ENCODE measurements at regions not wholly inside any gene's neighbourhood (a gene's known extent, or its start where the extent isn't known, plus 50 kb on each side); places are given as distances from the start of the nearest gene placed in this dataset.

- no peaks in the 10 kb centered on the region for H3K36me3 ChIP-seq
- H3K27me3 ChIP-seq, result no peaks in the 10 kb centered on the region
- ATAC-seq, result no peak
- H3K4me1 ChIP-seq, result no peaks in the 10 kb centered on the region
- WGBS, 2 donors (ENCODE audit: low coverage in 1 of 2), result 59% methylated on average over 2 of the region's 2 CpGs; no CpG with 5 or more reads in 1 of the 2 donors
- H3K27ac ChIP-seq, result no peak overlapping the region
- no peaks in the 10 kb centered on the region for H3K9me3 ChIP-seq
- TF ChIP-seq POLR2A (IDR thresholded peaks at IDR 0.05) (no peak), EP300 (IDR thresholded peaks at IDR 0.05) (no peak), CTCF (IDR thresholded peaks at IDR 0.05) (no peak), POLR2AphosphoS5 (IDR thresholded peaks at IDR 0.05) (no peak)
- no peak overlapping the region for H3K4me3 ChIP-seq
These were observed 100.6 kb upstream of the FAM216B start for GRCh38 chr13:42680748-42681147.

GRCh38 chr13:42681326-42682100 lies 99.9 kb upstream of the FAM216B start:
- WGBS, 2 donors (ENCODE audit: low coverage in 1 of 2), result 48 to 56% methylated on average over 4 of the region's 4 CpGs
- Histone ChIP-seq H3K27ac (no peak overlapping the region), H3K4me1 (no peaks in the 10 kb centered on the region), H3K9me3 (no peaks in the 10 kb centered on the region), H3K36me3 (no peaks in the 10 kb centered on the region), H3K4me3 (no peak overlapping the region), H3K27me3 (no peaks in the 10 kb centered on the region)
- ATAC-seq, result no peak
- no peak for TF ChIP-seq EP300 (IDR thresholded peaks at IDR 0.05)
- no peak for TF ChIP-seq POLR2AphosphoS5 (IDR thresholded peaks at IDR 0.05)
- TF ChIP-seq POLR2A (IDR thresholded peaks at IDR 0.05), result no peak
- TF ChIP-seq CTCF (IDR thresholded peaks at IDR 0.05), result no peak

GRCh38 chr13:42684226-42684625 lies 97.2 kb upstream of the FAM216B start:
- no peak for TF ChIP-seq EP300 (IDR thresholded peaks at IDR 0.05)
- TF ChIP-seq POLR2A (IDR thresholded peaks at IDR 0.05), result no peak
- no peak for TF ChIP-seq CTCF (IDR thresholded peaks at IDR 0.05)
- TF ChIP-seq POLR2AphosphoS5 (IDR thresholded peaks at IDR 0.05), result no peak
- 55 to 72% methylated on average over 2 of the region's 2 CpGs for WGBS, 2 donors (ENCODE audit: low coverage in 1 of 2)
- H3K27ac ChIP-seq, result no peak overlapping the region
- H3K4me1 ChIP-seq, result no peaks in the 10 kb centered on the region
- H3K27me3 ChIP-seq, result no peaks in the 10 kb centered on the region
- no peaks in the 10 kb centered on the region for H3K36me3 ChIP-seq
- no peak overlapping the region for H3K4me3 ChIP-seq
- no peak for ATAC-seq
- H3K9me3 ChIP-seq, result peaks cover 0 to 9% (median 0%) of the 10 kb centered on the region in 3 donors

- no peaks in the 10 kb centered on the region for H3K36me3 ChIP-seq
- peaks cover 0 to 9% (median 0%) of the 10 kb centered on the region in 3 donors for H3K9me3 ChIP-seq
- WGBS, 2 donors (ENCODE audit: low coverage in 1 of 2), result 62 to 95% methylated on average over 4 of the region's 4 CpGs
- no peak overlapping the region for H3K27ac ChIP-seq
- no peaks in the 10 kb centered on the region for H3K27me3 ChIP-seq
- TF ChIP-seq CTCF (IDR thresholded peaks at IDR 0.05) (no peak), POLR2A (IDR thresholded peaks at IDR 0.05) (no peak), EP300 (IDR thresholded peaks at IDR 0.05) (no peak), POLR2AphosphoS5 (IDR thresholded peaks at IDR 0.05) (no peak)
- no peak overlapping the region for H3K4me3 ChIP-seq
- H3K4me1 ChIP-seq, result no peaks in the 10 kb centered on the region
- ATAC-seq, result no peak
These were observed 95.6 kb upstream of the FAM216B start for GRCh38 chr13:42685751-42686150.

GRCh38 chr13:42686165-42686564 lies 95.2 kb upstream of the FAM216B start:
- no peak overlapping the region for H3K27ac ChIP-seq
- no peaks in the 10 kb centered on the region for H3K4me1 ChIP-seq
- no peak for ATAC-seq
- H3K36me3 ChIP-seq, result no peaks in the 10 kb centered on the region
- H3K4me3 ChIP-seq, result no peak overlapping the region
- TF ChIP-seq CTCF (IDR thresholded peaks at IDR 0.05), result no peak
- TF ChIP-seq EP300 (IDR thresholded peaks at IDR 0.05), result no peak
- no peak for TF ChIP-seq POLR2AphosphoS5 (IDR thresholded peaks at IDR 0.05)
- TF ChIP-seq POLR2A (IDR thresholded peaks at IDR 0.05), result no peak
- H3K9me3 ChIP-seq, result peaks cover 0 to 9% (median 0%) of the 10 kb centered on the region in 3 donors
- H3K27me3 ChIP-seq, result no peaks in the 10 kb centered on the region
